ENCODE measurements at regions not wholly inside any gene's neighbourhood (a gene's known extent, or its start where the extent isn't known, plus 50 kb on each side); places are given as distances from the start of the nearest gene placed in this dataset.

DNA sequence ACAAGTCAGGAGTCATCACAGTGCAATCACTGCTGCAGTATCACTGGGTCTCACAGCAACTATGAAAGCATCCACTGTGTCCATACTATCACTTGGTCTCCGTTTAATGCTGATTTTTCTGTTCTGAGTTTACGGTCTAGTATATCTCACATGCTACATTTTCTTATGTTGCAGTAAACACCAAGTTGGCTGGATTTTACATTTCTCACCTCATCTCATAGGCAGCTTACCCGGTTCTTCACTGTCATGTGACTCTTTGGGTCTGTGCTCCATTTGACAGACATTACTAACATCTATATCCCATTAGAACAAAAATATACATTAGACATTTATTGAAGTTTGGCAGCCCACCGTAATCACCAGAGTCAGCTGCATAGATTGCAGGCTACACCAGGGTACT lies 115.7 kb upstream of the PRMT8 start:
- TF ChIP-seq, protein P1, sequence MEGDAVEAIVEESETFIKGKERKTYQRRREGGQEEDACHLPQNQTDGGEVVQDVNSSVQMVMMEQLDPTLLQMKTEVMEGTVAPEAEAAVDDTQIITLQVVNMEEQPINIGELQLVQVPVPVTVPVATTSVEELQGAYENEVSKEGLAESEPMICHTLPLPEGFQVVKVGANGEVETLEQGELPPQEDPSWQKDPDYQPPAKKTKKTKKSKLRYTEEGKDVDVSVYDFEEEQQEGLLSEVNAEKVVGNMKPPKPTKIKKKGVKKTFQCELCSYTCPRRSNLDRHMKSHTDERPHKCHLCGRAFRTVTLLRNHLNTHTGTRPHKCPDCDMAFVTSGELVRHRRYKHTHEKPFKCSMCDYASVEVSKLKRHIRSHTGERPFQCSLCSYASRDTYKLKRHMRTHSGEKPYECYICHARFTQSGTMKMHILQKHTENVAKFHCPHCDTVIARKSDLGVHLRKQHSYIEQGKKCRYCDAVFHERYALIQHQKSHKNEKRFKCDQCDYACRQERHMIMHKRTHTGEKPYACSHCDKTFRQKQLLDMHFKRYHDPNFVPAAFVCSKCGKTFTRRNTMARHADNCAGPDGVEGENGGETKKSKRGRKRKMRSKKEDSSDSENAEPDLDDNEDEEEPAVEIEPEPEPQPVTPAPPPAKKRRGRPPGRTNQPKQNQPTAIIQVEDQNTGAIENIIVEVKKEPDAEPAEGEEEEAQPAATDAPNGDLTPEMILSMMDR (IDR thresholded peaks at IDR 0.05; ENCODE audit: poor library complexity), result no peak
- TF ChIP-seq EZH2 (IDR thresholded peaks at IDR 0.05; ENCODE audit: borderline replicate concordance) (no peak), EZH2phosphoT487 (IDR thresholded peaks at IDR 0.05; ENCODE audit: low read depth, severe bottlenecking, unreplicated experiment) (no peak)

All from hepatocyte (in vitro differentiated cells).